Muscle of leg (tissue), 3 donors: ENCODE measurements at regions not wholly inside any gene's neighbourhood (a gene's known extent, or its start where the extent isn't known, plus 50 kb on each side); places are given as distances from the start of the nearest gene placed in this dataset.

Experiments used
- DNase-seq: peaks from one replicate; pipeline ENCODE4 v3.0.0; 2013
- H3K27ac ChIP-seq: one replicate; pipeline ENCODE4 v1.5.1; 2013; ENCODE audit warnings: mild to moderate bottlenecking, low read length, control low read depth
- H3K27me3 ChIP-seq: one replicate; pipeline ENCODE4 v1.6.1; 2013; ENCODE audit warnings: low read length; ENCODE audit not compliant: control insufficient read depth, insufficient read depth
- H3K36me3 ChIP-seq: one replicate; pipeline ENCODE4 v1.6.1; 2013; ENCODE audit warnings: low read length; ENCODE audit not compliant: control insufficient read depth, insufficient read depth
- H3K4me1 ChIP-seq: one replicate; pipeline ENCODE4 v1.6.1; 2013; ENCODE audit warnings: low read length; ENCODE audit not compliant: control insufficient read depth, insufficient read depth
- H3K4me3 ChIP-seq: one replicate; pipeline ENCODE4 v1.5.1; 2013; ENCODE audit warnings: low read length, control low read depth
- H3K9me3 ChIP-seq: replicated peaks from 2 replicates; pipeline ENCODE4 v1.6.1; 2013; ENCODE audit warnings: low read depth, low read length; ENCODE audit not compliant: control insufficient read depth
- WGBS: methylation state at CpG from one replicate; pipeline ENCODE4 v1.1.5; 2013; ENCODE audit warnings: missing lambda C conversion rate; ENCODE audit not compliant: insufficient coverage; 5-methylcytosine and 5-hydroxymethylcytosine counted together

GRCh38 chr2:23297112-23297511 lies 87.9 kb upstream of the KLHL29 start:
- 100% methylated on average over 1 of the region's 3 CpGs for WGBS
- no peak for DNase-seq
- Histone ChIP-seq H3K4me3 (no peak overlapping the region), H3K36me3 (no peaks in the 10 kb centered on the region), H3K9me3 (no peaks in the 10 kb centered on the region), H3K27ac (no peak overlapping the region), H3K27me3 (no peaks in the 10 kb centered on the region), H3K4me1 (peaks cover 17% of the 10 kb centered on the region)

- WGBS, result 96% methylated on average over 4 of the region's 6 CpGs
These were observed 86.4 kb upstream of the KLHL29 start for GRCh38 chr2:23298551-23298950.

GRCh38 chr2:23299476-23300195 lies 85.3 kb upstream of the KLHL29 start:
- DNase-seq, result no peak
- H3K4me3 ChIP-seq, result no peak overlapping the region
- 82% methylated on average over 6 of the region's 8 CpGs for WGBS

More at GRCh38 chr2:23298551-23298950, 86.4 kb upstream of the KLHL29 start:
- DNase-seq, result no peak
- no peaks in the 10 kb centered on the region for H3K9me3 ChIP-seq
- no peaks in the 10 kb centered on the region for H3K36me3 ChIP-seq
- H3K4me1 ChIP-seq, result peaks cover 12% of the 10 kb centered on the region
- no peaks in the 10 kb centered on the region for H3K27me3 ChIP-seq
- no peak overlapping the region for H3K4me3 ChIP-seq
- no peak overlapping the region for H3K27ac ChIP-seq

GRCh38 chr2:23301136-23301535 lies 83.8 kb upstream of the KLHL29 start:
- no peak for DNase-seq
- no peak overlapping the region for H3K4me3 ChIP-seq
- no peaks in the 10 kb centered on the region for H3K9me3 ChIP-seq
- H3K27ac ChIP-seq, result no peak overlapping the region
- no peaks in the 10 kb centered on the region for H3K4me1 ChIP-seq
- no peaks in the 10 kb centered on the region for H3K36me3 ChIP-seq
- H3K27me3 ChIP-seq, result peaks cover 2% of the 10 kb centered on the region

More at GRCh38 chr2:23299476-23300195, 85.3 kb upstream of the KLHL29 start:
- peaks cover 2% of the 10 kb centered on the region for H3K27me3 ChIP-seq
- H3K27ac ChIP-seq, result no peak overlapping the region
- peaks cover 6% of the 10 kb centered on the region for H3K4me1 ChIP-seq
- no peaks in the 10 kb centered on the region for H3K36me3 ChIP-seq
- H3K9me3 ChIP-seq, result no peaks in the 10 kb centered on the region

DNA sequence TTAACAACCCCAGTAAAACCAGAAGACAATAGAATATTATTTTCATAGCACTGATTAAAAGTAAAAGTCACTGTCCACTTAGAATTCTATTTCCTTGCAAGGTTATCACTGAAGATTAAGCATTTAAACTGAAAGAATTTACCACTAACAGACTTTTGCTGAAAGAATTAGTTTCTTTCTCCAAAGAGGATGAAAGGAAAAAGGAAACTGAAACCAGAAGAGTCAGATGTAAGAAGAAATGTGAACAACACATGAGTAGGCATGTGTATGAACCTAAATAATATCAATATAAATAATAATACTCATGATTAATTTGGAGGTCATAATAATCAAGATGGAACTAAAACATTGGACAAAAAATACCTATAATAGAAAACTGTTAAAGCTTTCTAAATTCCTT lies 82.4 kb upstream of the KLHL29 start:
- no peak overlapping the region for H3K27ac ChIP-seq
- no peak overlapping the region for H3K4me3 ChIP-seq
- no peaks in the 10 kb centered on the region for H3K9me3 ChIP-seq
- H3K27me3 ChIP-seq, result peaks cover 2% of the 10 kb centered on the region
- H3K36me3 ChIP-seq, result no peaks in the 10 kb centered on the region
- H3K4me1 ChIP-seq, result no peaks in the 10 kb centered on the region
- no peak for DNase-seq

DNA sequence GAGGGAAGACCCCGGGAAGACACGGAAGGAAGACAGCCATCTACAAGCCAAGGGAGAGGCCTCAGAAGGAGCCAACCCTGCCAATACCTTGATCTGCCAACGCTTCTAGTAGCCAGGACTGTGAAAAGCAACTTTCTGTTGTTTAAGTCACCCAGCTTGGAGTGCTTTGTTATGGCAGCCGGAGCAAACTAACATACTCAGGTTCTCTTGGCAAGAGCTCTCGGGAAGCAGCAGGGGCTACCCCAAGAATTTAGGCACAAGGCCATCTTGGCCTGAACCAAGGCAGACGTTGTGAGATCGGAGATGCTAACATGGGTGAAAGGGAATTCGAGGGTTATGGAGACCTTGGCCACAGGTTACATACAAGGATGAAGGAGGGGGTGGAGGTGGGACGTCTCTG lies 78.6 kb upstream of the KLHL29 start:
- Histone ChIP-seq H3K4me1 (no peaks in the 10 kb centered on the region), H3K9me3 (no peaks in the 10 kb centered on the region), H3K27me3 (peaks cover 2% of the 10 kb centered on the region)

DNA sequence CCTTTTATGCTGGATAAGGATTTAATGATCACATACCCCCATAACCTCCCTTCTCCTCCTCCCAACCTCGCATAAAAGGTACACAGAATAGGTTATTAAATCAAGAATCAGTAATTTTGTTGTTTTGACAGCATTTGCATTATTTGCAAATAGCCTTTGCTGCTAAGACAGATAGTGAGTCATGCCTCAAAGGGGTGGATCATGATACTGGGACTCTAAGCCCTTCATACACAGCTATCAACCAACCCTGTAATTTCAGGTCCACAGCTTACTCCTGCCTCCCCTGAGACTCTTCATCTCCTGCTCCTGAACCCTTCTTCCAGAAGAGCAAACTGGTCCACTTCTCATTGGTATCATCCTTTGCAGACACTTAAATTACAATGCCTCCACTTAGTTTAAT lies 73.8 kb upstream of the KLHL29 start:
- H3K9me3 ChIP-seq, result no peaks in the 10 kb centered on the region
- WGBS, result no CpG with 5 or more reads among the region's 1 CpG
- H3K27ac ChIP-seq, result no peak overlapping the region
- DNase-seq, result no peak
- no peaks in the 10 kb centered on the region for H3K36me3 ChIP-seq
- no peaks in the 10 kb centered on the region for H3K4me1 ChIP-seq
- H3K27me3 ChIP-seq, result peaks cover under 1% of the 10 kb centered on the region
- no peak overlapping the region for H3K4me3 ChIP-seq

More for the DNA sequence above, 78.6 kb upstream of the KLHL29 start:
- 50% methylated on average over 8 of the region's 9 CpGs for WGBS
- Histone ChIP-seq H3K4me3 (no peak overlapping the region), H3K36me3 (no peaks in the 10 kb centered on the region), H3K27ac (no peak overlapping the region)
- no peak for DNase-seq

DNA sequence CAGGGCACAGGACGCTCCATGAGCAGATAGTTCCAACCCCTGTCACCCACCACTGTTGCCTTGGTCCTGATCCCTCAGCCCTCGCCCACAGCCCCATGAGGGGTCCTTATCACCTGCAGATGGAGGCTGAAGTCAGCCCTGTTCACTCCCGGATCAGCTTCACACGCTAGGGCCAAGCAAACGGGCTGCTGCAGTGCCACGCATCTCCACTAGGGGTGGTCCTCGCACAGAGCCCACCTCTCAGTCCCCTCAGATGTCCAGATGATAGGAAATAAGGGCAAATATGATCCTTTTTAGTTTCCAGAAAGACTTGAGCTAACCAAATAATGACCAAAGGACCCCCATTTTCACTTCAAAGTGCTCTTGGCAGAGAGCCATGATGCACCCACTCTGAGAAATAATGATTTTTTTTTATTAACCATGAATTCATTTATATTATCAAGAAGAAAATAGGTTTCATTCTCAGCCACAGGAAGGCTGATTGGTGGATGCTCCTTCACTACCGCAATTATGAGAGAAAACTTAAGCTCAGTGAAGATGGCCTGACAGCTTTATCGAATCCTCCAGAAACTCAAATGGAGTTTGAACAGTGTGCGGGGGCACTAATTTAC lies 71.9 kb upstream of the KLHL29 start:
- no peak for DNase-seq
- H3K36me3 ChIP-seq, result no peaks in the 10 kb centered on the region
- peaks cover 5% of the 10 kb centered on the region for H3K27me3 ChIP-seq
- H3K9me3 ChIP-seq, result no peaks in the 10 kb centered on the region
- no peaks in the 10 kb centered on the region for H3K4me1 ChIP-seq
- no peak overlapping the region for H3K27ac ChIP-seq
- no peak overlapping the region for H3K4me3 ChIP-seq
- WGBS, result 52% methylated on average over 6 of the region's 10 CpGs

GRCh38 chr2:23314687-23315086 lies 70.3 kb upstream of the KLHL29 start:
- WGBS, result 86% methylated on average over 1 of the region's 3 CpGs
- Histone ChIP-seq H3K4me3 (no peak overlapping the region), H3K36me3 (no peaks in the 10 kb centered on the region)

GRCh38 chr2:23320058-23320457 lies 64.9 kb upstream of the KLHL29 start:
- Histone ChIP-seq H3K9me3 (no peaks in the 10 kb centered on the region), H3K36me3 (no peaks in the 10 kb centered on the region), H3K4me3 (no peak overlapping the region), H3K4me1 (peaks cover 2% of the 10 kb centered on the region), H3K27me3 (peaks cover 8% of the 10 kb centered on the region), H3K27ac (no peak overlapping the region)
- DNase-seq, result no peak
- 7% methylated on average over 3 of the region's 8 CpGs for WGBS

More at GRCh38 chr2:23314687-23315086, 70.3 kb upstream of the KLHL29 start:
- no peak for DNase-seq
- Histone ChIP-seq H3K4me1 (no peaks in the 10 kb centered on the region), H3K9me3 (no peaks in the 10 kb centered on the region), H3K27me3 (peaks cover 5% of the 10 kb centered on the region), H3K27ac (no peak overlapping the region)
